Neural cell (in vitro differentiated cells): ENCODE measurements at regions not wholly inside any gene's neighbourhood (a gene's known extent, or its start where the extent isn't known, plus 50 kb on each side); places are given as distances from the start of the nearest gene placed in this dataset.

Source experiments
- CTCF ChIP-seq: fragments of 450-650 bp; IDR thresholded peaks from 2 replicates; pipeline ENCODE4 v1.5.1; 2014; ENCODE audit warnings: antibody characterized with exemption, mild to moderate bottlenecking, moderate library complexity; ENCODE audit not compliant: poor library complexity, severe bottlenecking
- POLR2AphosphoS5 ChIP-seq: IDR thresholded peaks from 2 replicates; pipeline ENCODE4 v1.6.1; 2012
- TAF1 ChIP-seq: IDR thresholded peaks from 2 replicates; pipeline ENCODE4 v1.6.1; 2012; ENCODE audit warnings: low read depth

- TF ChIP-seq CTCF (no peak), TAF1 (no peak), POLR2AphosphoS5 (no peak)
These were observed 104.6 kb upstream of the FGF3 start for GRCh38 chr11:69923641-69924307.
